ENCODE measurements at regions not wholly inside any gene's neighbourhood (a gene's known extent, or its start where the extent isn't known, plus 50 kb on each side); places are given as distances from the start of the nearest gene placed in this dataset.

DNA sequence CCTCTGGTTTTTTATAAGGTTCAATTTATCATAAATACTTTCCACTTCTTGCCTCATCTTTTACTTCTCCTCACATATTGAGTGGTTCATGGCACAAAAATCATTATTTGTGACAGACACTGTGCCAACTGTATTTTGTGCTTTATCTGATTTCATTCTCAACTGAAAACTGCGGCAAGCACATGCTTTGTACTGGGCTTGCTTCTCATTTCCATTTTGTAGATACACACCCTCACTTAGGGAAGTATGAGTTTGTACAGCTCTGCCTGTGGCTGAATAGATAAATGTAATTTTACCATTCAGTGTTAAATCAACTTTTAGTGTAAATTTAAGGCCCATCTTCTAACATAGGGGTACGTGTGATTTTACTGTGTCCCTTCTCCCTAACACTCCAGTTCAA, 83.6 kb downstream of the ANXA2R start:
- H3K36me3 ChIP-seq (ENCODE audit: insufficient read depth, low read length, poor library complexity, severe bottlenecking) = no peaks in the 10 kb centered on the region
- intact Hi-C loops (cut with micrococcal nuclease; ENCODE audit: unreplicated experiment) = no loop called here
- peaks cover 24% of the 10 kb centered on the region for H3K9me3 ChIP-seq (ENCODE audit: low read depth, low read length, poor library complexity, severe bottlenecking)
- ChIA-PET POLR2A (ENCODE audit: low non-redundant PET) (no interaction called here), CTCF (no interaction called here)
- H3K27me3 ChIP-seq (replicated peaks; ENCODE audit: insufficient read depth, low read depth, low read length, poor library complexity) = no peaks in the 10 kb centered on the region
- peaks cover 7% of the 10 kb centered on the region for H3K4me1 ChIP-seq (ENCODE audit: insufficient read depth, low read length, poor library complexity, severe bottlenecking)
- no peak for DNase-seq (ENCODE audit: low spot score)
- no peak overlapping the region for H3K4me3 ChIP-seq (ENCODE audit: low read depth, low read length, poor library complexity, severe bottlenecking)
- no TSS peak for BruUV-seq (replicated peaks)
- TF ChIP-seq, protein P1, sequence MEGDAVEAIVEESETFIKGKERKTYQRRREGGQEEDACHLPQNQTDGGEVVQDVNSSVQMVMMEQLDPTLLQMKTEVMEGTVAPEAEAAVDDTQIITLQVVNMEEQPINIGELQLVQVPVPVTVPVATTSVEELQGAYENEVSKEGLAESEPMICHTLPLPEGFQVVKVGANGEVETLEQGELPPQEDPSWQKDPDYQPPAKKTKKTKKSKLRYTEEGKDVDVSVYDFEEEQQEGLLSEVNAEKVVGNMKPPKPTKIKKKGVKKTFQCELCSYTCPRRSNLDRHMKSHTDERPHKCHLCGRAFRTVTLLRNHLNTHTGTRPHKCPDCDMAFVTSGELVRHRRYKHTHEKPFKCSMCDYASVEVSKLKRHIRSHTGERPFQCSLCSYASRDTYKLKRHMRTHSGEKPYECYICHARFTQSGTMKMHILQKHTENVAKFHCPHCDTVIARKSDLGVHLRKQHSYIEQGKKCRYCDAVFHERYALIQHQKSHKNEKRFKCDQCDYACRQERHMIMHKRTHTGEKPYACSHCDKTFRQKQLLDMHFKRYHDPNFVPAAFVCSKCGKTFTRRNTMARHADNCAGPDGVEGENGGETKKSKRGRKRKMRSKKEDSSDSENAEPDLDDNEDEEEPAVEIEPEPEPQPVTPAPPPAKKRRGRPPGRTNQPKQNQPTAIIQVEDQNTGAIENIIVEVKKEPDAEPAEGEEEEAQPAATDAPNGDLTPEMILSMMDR (conservative IDR thresholded peaks at IDR 0.05; ENCODE audit: low read depth, low read length) = no peak
- no peak for TF ChIP-seq EZH2 (IDR thresholded peaks at IDR 0.05; ENCODE audit: borderline replicate concordance, low read depth, low read length, poor library complexity, severe bottlenecking)
- no peak overlapping the region for H3K27ac ChIP-seq (ENCODE audit: low read depth, low read length, poor library complexity, severe bottlenecking)

DNA sequence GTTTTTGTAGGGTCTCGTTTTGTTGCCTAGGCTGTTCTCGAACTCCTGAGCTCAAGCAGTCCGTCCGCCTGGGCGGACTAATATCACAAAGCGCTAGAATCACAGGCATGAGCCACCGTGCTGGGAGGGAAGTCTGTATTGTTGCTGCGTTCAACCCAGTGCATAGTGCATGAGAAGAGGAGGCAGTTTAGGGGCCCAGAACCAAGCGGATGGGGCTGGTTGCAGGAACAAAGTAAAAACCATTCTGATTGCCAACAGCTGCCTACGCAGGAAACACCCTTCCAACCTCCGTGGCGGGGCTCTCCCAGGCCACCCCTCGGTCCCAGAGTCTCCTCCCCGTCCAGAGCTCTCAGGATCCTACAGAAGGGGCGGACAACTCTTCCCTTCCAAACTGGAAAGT, 87.1 kb downstream of the ANXA2R start:
- Histone ChIP-seq H3K36me3 (ENCODE audit: insufficient read depth, low read length, poor library complexity, severe bottlenecking) (no peaks in the 10 kb centered on the region), H3K4me1 (ENCODE audit: insufficient read depth, low read length, poor library complexity, severe bottlenecking) (peaks cover 17% of the 10 kb centered on the region), H3K9me3 (ENCODE audit: low read depth, low read length, poor library complexity, severe bottlenecking) (peaks cover 24% of the 10 kb centered on the region), H3K4me3 (ENCODE audit: low read depth, low read length, poor library complexity, severe bottlenecking) (no peak overlapping the region), H3K27ac (ENCODE audit: low read depth, low read length, poor library complexity, severe bottlenecking) (no peak overlapping the region), H3K27me3 (replicated peaks; ENCODE audit: insufficient read depth, low read depth, low read length, poor library complexity) (no peaks in the 10 kb centered on the region)
- intact Hi-C loops (cut with micrococcal nuclease; ENCODE audit: unreplicated experiment) = loop anchor here (5.0 kb wide), 2 partner anchors 54 to 169 kb away; partner anchors contain the start of gene ZNF131
- BruUV-seq (replicated peaks) = no TSS peak
- TF ChIP-seq, protein P1 (conservative IDR thresholded peaks at IDR 0.05; ENCODE audit: low read depth, low read length) = no peak
- no peak for TF ChIP-seq EZH2 (IDR thresholded peaks at IDR 0.05; ENCODE audit: borderline replicate concordance, low read depth, low read length, poor library complexity, severe bottlenecking)
- ChIA-PET CTCF (interaction anchor here (0.6 kb wide), 1 partner anchor 42 kb away, joined by 3 read pairs; no protein-coding TSS in a partner anchor), POLR2A (ENCODE audit: low non-redundant PET) (interaction anchor here (0.6 kb wide), 1 partner anchor 1159 kb away, joined by 6 read pairs; no protein-coding TSS in a partner anchor)
- DNase-seq (ENCODE audit: low spot score) = no peak

DNA sequence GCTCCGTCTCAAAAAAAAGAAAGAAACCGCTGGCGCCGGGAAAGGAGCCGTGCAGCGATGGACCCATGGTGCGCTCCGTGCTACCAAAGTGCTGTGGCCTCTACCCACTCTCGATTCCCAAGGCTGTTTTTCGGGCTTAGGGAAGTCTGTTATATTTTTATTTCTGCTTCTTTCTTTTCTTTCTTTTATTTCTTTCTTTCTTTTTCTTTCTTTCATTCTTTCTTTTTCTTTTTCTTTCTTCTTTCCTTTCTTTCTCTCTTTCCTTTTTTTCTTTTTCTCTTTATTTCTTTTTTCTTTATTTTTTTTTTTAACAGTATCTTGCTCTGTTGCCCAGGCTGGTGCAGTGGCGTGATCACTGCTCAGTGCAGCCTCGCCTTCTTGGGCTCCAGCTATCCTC, 87.5 kb downstream of the ANXA2R start:
- H3K4me3 ChIP-seq (ENCODE audit: low read depth, low read length, poor library complexity, severe bottlenecking) = peak overlapping the region; percentile 49
- peak overlapping the region; percentile 96 for H3K27ac ChIP-seq (ENCODE audit: low read depth, low read length, poor library complexity, severe bottlenecking)
- POLR2A ChIA-PET (ENCODE audit: low non-redundant PET) = interaction anchor here (0.6 kb wide), 1 partner anchor 1159 kb away, joined by 6 read pairs; no protein-coding TSS in a partner anchor
- no peak for DNase-seq (ENCODE audit: low spot score)
- H3K4me1 ChIP-seq (ENCODE audit: insufficient read depth, low read length, poor library complexity, severe bottlenecking) = peaks cover 17% of the 10 kb centered on the region
- intact Hi-C loops (cut with micrococcal nuclease; ENCODE audit: unreplicated experiment) = loop anchor here (5.0 kb wide), 2 partner anchors 55 to 170 kb away; partner anchors contain the start of gene ZNF131
- BruUV-seq (replicated peaks) = no TSS peak
- H3K36me3 ChIP-seq (ENCODE audit: insufficient read depth, low read length, poor library complexity, severe bottlenecking) = no peaks in the 10 kb centered on the region
- no peaks in the 10 kb centered on the region for H3K27me3 ChIP-seq (replicated peaks; ENCODE audit: insufficient read depth, low read depth, low read length, poor library complexity)
- H3K9me3 ChIP-seq (ENCODE audit: low read depth, low read length, poor library complexity, severe bottlenecking) = peaks cover 24% of the 10 kb centered on the region
- TF ChIP-seq, protein P1 (conservative IDR thresholded peaks at IDR 0.05; ENCODE audit: low read depth, low read length) = no peak
- no peak for TF ChIP-seq EZH2 (IDR thresholded peaks at IDR 0.05; ENCODE audit: borderline replicate concordance, low read depth, low read length, poor library complexity, severe bottlenecking)
- CTCF ChIA-PET = interaction anchor here (0.6 kb wide), 1 partner anchor 43 kb away, joined by 3 read pairs; no protein-coding TSS in a partner anchor
